PC-9 (cell line): ENCODE measurements at regions not wholly inside any gene's neighbourhood (a gene's known extent, or its start where the extent isn't known, plus 50 kb on each side); places are given as distances from the start of the nearest gene placed in this dataset.

Experiments used
- EZH2 ChIP-seq: fragments of 200-600 bp; sonication (generic); IDR thresholded peaks from 2 replicates; pipeline ENCODE4 v1.8.0; 2017; ENCODE audit warnings: antibody characterized with exemption, low read depth
- TF ChIP-seq, protein P1 (sequence below): fragments of 200-600 bp; sonication (generic); conservative IDR thresholded peaks from 2 replicates; pipeline ENCODE4 v1.6.1; 2017; ENCODE audit warnings: mixed run types, antibody characterized with exemption, mild to moderate bottlenecking, moderate library complexity

DNA sequence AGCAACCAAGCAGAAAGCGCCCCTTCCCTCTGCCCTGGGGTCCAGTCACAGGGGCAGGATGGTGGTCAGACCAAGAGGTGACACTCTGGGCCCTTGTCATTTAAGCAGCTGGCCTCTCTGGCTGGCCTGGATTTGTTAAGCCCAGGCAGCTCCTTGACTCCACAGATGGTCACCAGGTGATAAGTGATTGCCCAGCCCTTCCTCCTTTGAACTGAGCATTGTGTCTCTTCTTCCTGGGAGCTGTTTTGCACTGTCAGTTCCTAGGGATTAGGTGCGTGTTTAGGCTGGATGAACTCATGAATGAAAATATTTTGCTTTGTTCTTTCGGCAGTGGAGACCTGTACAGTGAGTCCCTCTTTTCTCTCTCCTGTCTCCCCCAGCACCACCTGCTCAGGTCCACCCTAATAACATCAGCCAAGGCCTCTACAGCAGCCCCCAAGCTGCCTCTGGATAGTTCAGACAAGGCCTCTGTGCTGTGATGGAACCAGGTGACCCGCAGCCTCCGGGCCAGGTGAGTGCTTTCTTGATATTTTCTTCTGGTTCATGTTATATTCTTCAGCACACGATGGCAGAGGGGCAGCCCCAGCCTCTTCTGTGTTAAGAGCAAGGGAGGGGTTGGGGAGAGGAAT, 139.7 kb upstream of the PITX1 start:
- TF ChIP-seq, protein P1, sequence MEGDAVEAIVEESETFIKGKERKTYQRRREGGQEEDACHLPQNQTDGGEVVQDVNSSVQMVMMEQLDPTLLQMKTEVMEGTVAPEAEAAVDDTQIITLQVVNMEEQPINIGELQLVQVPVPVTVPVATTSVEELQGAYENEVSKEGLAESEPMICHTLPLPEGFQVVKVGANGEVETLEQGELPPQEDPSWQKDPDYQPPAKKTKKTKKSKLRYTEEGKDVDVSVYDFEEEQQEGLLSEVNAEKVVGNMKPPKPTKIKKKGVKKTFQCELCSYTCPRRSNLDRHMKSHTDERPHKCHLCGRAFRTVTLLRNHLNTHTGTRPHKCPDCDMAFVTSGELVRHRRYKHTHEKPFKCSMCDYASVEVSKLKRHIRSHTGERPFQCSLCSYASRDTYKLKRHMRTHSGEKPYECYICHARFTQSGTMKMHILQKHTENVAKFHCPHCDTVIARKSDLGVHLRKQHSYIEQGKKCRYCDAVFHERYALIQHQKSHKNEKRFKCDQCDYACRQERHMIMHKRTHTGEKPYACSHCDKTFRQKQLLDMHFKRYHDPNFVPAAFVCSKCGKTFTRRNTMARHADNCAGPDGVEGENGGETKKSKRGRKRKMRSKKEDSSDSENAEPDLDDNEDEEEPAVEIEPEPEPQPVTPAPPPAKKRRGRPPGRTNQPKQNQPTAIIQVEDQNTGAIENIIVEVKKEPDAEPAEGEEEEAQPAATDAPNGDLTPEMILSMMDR, result no peak
- no peak for TF ChIP-seq EZH2
